Parathyroid adenoma (tissue), 2 donors: ENCODE measurements at regions not wholly inside any gene's neighbourhood (a gene's known extent, or its start where the extent isn't known, plus 50 kb on each side); places are given as distances from the start of the nearest gene placed in this dataset.

ENCODE experiments used
- H2AFZ ChIP-seq: fragments of 300-600 bp; sonication (generic); one replicate; pipeline ENCODE4 v1.7.0; 2017; ENCODE audit warnings: antibody characterized with exemption, mild to moderate bottlenecking
- H3K27ac ChIP-seq: fragments of 300-600 bp; sonication (generic); one replicate; pipeline ENCODE4 v1.7.0; 2017
- H3K27me3 ChIP-seq: fragments of 300-600 bp; sonication (generic); one replicate; pipeline ENCODE4 v1.7.0; 2017; ENCODE audit warnings: low read length; ENCODE audit not compliant: control insufficient read depth, insufficient read depth
- H3K36me3 ChIP-seq: fragments of 300-600 bp; sonication (generic); one replicate; pipeline ENCODE4 v1.7.0; 2017; ENCODE audit warnings: low read length; ENCODE audit not compliant: control insufficient read depth, insufficient read depth
- H3K4me1 ChIP-seq: fragments of 300-600 bp; sonication (generic); one replicate; pipeline ENCODE4 v1.7.0; 2017; ENCODE audit warnings: control low read depth
- H3K4me2 ChIP-seq: fragments of 300-600 bp; sonication (generic); one replicate; pipeline ENCODE4 v1.7.0; 2017; ENCODE audit warnings: low read length
- H3K4me3 ChIP-seq: fragments of 300-600 bp; sonication (generic); one replicate; pipeline ENCODE4 v1.7.0; 2017; ENCODE audit warnings: low read depth, low read length
- H3K79me2 ChIP-seq: fragments of 300-600 bp; sonication (generic); one replicate; pipeline ENCODE4 v1.7.0; 2017; ENCODE audit warnings: control low read depth
- H3K9ac ChIP-seq: fragments of 300-600 bp; sonication (generic); one replicate; pipeline ENCODE4 v1.7.0; 2017; ENCODE audit warnings: mild to moderate bottlenecking
- H3K9me3 ChIP-seq: fragments of 300-600 bp; sonication (generic); one replicate; pipeline ENCODE4 v1.7.0; 2017; ENCODE audit warnings: low read length; ENCODE audit not compliant: control insufficient read depth
- CTCF ChIP-seq: fragments of 300-600 bp; sonication (generic); IDR thresholded peaks from one replicate; pipeline ENCODE4 v1.7.0; 2017; ENCODE audit warnings: antibody characterized with exemption, mild to moderate bottlenecking
- donor health status: primary hyperparathyroidism.

- TF ChIP-seq CTCF, result no peak
- H3K9ac ChIP-seq, result no peak overlapping the region
- no peak overlapping the region for H3K4me2 ChIP-seq
- no peaks in the 10 kb centered on the region for H3K9me3 ChIP-seq
- H3K27me3 ChIP-seq, result no peaks in the 10 kb centered on the region
- H3K36me3 ChIP-seq, result no peaks in the 10 kb centered on the region
- no peaks in the 10 kb centered on the region for H3K79me2 ChIP-seq
- no peaks in the 10 kb centered on the region for H3K4me1 ChIP-seq
- H3K4me3 ChIP-seq, result no peak overlapping the region
- H3K27ac ChIP-seq, result no peak overlapping the region
- no peak overlapping the region for H2AFZ ChIP-seq
Measured at GRCh38 chr18:39485696-39486095, 1920.1 kb upstream of the CELF4 start.

DNA sequence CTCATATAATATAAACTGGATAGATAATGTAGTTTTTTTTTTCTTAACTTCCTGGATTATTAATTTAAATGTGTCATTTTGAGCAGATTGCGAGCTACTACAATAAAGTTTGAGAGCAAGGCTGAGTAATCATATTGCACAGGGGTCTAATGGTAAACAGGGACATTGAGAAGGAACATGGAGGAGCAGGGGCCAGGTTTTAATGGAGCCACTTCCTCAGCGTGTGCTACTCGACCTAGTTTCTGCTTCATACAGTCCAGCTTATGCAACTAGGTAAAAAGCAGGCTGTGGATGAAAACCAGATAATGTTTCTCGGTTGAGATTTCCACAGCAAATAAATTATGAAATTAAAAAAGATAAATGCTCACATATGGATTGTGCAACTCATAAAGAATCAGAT, 1915.7 kb upstream of the CELF4 start:
- Histone ChIP-seq H3K9me3 (no peaks in the 10 kb centered on the region), H3K36me3 (no peaks in the 10 kb centered on the region), H3K4me3 (no peak overlapping the region), H3K4me2 (no peak overlapping the region), H3K27ac (no peak overlapping the region), H3K4me1 (no peaks in the 10 kb centered on the region), H3K9ac (no peak overlapping the region), H3K27me3 (no peaks in the 10 kb centered on the region), H3K79me2 (no peaks in the 10 kb centered on the region), H2AFZ (no peak overlapping the region)
- no peak for TF ChIP-seq CTCF

- H3K79me2 ChIP-seq, result no peaks in the 10 kb centered on the region
- no peak overlapping the region for H3K4me2 ChIP-seq
- no peak for TF ChIP-seq CTCF
- no peaks in the 10 kb centered on the region for H3K9me3 ChIP-seq
- no peak overlapping the region for H2AFZ ChIP-seq
- H3K27ac ChIP-seq, result no peak overlapping the region
- no peak overlapping the region for H3K4me3 ChIP-seq
- H3K9ac ChIP-seq, result no peak overlapping the region
- no peaks in the 10 kb centered on the region for H3K4me1 ChIP-seq
- H3K36me3 ChIP-seq, result no peaks in the 10 kb centered on the region
- no peaks in the 10 kb centered on the region for H3K27me3 ChIP-seq
Measured at GRCh38 chr18:39480494-39481195, 1915.0 kb upstream of the CELF4 start.

- Histone ChIP-seq H3K4me1 (no peaks in the 10 kb centered on the region), H3K4me2 (no peak overlapping the region), H3K9me3 (no peaks in the 10 kb centered on the region), H3K36me3 (no peaks in the 10 kb centered on the region), H3K4me3 (no peak overlapping the region), H3K79me2 (no peaks in the 10 kb centered on the region), H3K27ac (no peak overlapping the region), H2AFZ (no peak overlapping the region), H3K27me3 (no peaks in the 10 kb centered on the region), H3K9ac (no peak overlapping the region)
- no peak for TF ChIP-seq CTCF
Measured at GRCh38 chr18:39464006-39464405, 1898.4 kb upstream of the CELF4 start.

DNA sequence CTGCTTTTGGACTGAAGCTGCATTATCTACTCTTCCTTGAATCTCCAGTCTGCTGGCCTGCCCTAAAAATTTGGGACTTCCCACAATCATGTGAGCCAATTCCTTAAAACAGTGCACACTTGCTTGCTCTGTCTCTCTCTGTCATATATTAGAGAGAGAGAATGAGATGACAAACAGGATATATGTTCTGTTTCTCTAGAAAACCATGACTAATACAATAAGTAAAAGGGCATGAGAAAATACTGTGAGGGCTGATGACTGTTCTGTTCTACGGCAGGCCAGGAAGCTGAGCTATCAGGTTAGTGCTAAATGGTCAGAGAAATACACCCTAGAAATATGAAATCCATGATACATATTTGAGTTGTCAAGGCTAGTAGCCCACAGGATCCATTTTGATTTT, 1896.8 kb upstream of the CELF4 start:
- Histone ChIP-seq H3K4me3 (no peak overlapping the region), H3K9me3 (no peaks in the 10 kb centered on the region), H3K4me2 (no peak overlapping the region), H3K36me3 (no peaks in the 10 kb centered on the region), H3K9ac (no peak overlapping the region), H3K4me1 (no peaks in the 10 kb centered on the region), H3K79me2 (no peaks in the 10 kb centered on the region), H3K27ac (no peak overlapping the region), H2AFZ (no peak overlapping the region), H3K27me3 (no peaks in the 10 kb centered on the region)
- TF ChIP-seq CTCF, result no peak
